ENCODE measurements at regions not wholly inside any gene's neighbourhood (a gene's known extent, or its start where the extent isn't known, plus 50 kb on each side); places are given as distances from the start of the nearest gene placed in this dataset.
"Not testable (repeated sequence)": the region's sequence is repeated elsewhere in the genome, so short reads cannot be mapped to it uniquely, and the experiment has no call there.

- no peak for DNase-seq (ENCODE audit: low spot score)
Observed at GRCh38 chr22:22697377-22698117, 53.1 kb downstream of the GGTLC2 start.

- DNase-seq (ENCODE audit: low spot score): no peak
Observed at GRCh38 chr22:22698263-22698750, 53.9 kb downstream of the GGTLC2 start.

GRCh38 chr22:22700631-22701030, 56.2 kb downstream of the GGTLC2 start:
- DNase-seq (ENCODE audit: low spot score): no peak

GRCh38 chr22:22701557-22701956, 57.1 kb downstream of the GGTLC2 start:
- not testable (repeated sequence) for DNase-seq (ENCODE audit: low spot score)

GRCh38 chr22:22702237-22703202, 58.1 kb downstream of the GGTLC2 start:
- DNase-seq (ENCODE audit: low spot score): no peak

- DNase-seq (ENCODE audit: low spot score): no peak
Observed at GRCh38 chr22:22703203-22703570, 58.8 kb downstream of the GGTLC2 start.

GRCh38 chr22:22703715-22704114, 59.3 kb downstream of the GGTLC2 start:
- DNase-seq (ENCODE audit: low spot score): no peak

- DNase-seq (ENCODE audit: low spot score): no peak
Observed at GRCh38 chr22:22704156-22704946, 59.9 kb downstream of the GGTLC2 start.

- DNase-seq (ENCODE audit: low spot score): no peak
Observed at GRCh38 chr22:22705328-22706100, 61.1 kb downstream of the GGTLC2 start.

GRCh38 chr22:22706253-22706915, 62.0 kb downstream of the GGTLC2 start:
- DNase-seq (ENCODE audit: low spot score): no peak

- no peak for DNase-seq (ENCODE audit: low spot score)
Observed at GRCh38 chr22:22709719-22710445, 65.5 kb downstream of the GGTLC2 start.

- peak; percentile 58 for DNase-seq (ENCODE audit: low spot score)
Observed at GRCh38 chr22:22710719-22711531, 66.5 kb downstream of the GGTLC2 start.

- DNase-seq (ENCODE audit: low spot score): no peak
Observed at GRCh38 chr22:22711532-22711913, 67.1 kb downstream of the GGTLC2 start.

GRCh38 chr22:22712092-22712658, 67.8 kb downstream of the GGTLC2 start:
- no peak for DNase-seq (ENCODE audit: low spot score)

GRCh38 chr22:22712666-22713365, 68.4 kb downstream of the GGTLC2 start:
- DNase-seq (ENCODE audit: low spot score): no peak

GRCh38 chr22:22713416-22713815, 69.0 kb downstream of the GGTLC2 start:
- no peak for DNase-seq (ENCODE audit: low spot score)

GRCh38 chr22:22714600-22715335, 70.4 kb downstream of the GGTLC2 start:
- no peak for DNase-seq (ENCODE audit: low spot score)
